ENCODE measurements at regions not wholly inside any gene's neighbourhood (a gene's known extent, or its start where the extent isn't known, plus 50 kb on each side); places are given as distances from the start of the nearest gene placed in this dataset.
A peak's percentile ranks its signal among the peaks of the same experiment; 100 is the strongest.
"Not testable (repeated sequence)": the region's sequence is repeated elsewhere in the genome, so short reads cannot be mapped to it uniquely, and the experiment has no call there.

DNA sequence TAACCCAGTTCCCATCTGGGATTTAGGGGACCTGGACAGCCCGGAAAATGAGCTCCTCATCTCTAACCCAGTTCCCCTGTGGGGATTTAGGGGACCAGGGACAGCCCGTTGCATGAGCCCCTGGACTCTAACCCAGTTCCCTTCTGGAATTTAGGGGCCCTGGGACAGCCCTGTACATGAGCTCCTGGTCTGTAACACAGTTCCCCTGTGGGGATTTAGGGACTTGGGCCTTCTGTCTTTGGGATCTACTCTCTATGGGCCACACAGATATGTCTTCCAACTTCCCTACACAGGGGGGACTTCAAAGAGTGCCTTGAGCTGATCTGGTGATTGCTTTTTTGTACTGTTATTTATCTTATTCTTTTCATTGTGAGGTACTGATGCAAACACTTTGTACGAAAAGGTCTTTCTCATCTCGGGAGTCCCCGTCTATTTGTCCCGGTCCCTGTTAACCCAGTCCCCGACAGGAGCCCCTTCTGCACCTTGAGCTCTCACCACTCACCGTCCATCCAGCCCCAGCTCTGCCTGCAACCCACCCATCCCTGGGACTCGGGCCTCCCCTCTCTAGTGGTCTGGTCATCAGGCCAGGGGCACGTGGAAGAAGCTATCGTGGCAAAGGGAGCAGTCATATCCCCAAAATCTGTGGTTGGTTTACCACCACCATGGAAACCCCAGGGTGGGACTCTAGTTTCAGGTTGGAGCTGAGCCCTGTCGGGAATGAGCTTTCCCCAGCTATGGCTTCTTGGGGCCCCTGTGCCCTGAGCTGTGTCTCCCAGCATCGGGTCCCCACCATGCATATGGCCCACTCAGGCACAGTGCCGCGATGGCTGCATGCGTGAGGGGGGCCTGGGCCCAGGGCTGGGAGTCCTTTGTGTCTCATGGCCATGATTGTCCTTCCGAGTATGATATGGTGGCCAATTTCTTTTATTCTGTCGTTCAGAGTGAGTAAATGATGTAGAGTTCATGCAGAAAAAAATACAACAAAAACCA is 270.4 kb upstream of the PLCXD1 start:
- not testable (repeated sequence) for H3K4me3 ChIP-seq (ENCODE audit: low read depth, low read length); DNase-seq (ENCODE audit: low read depth)

DNA sequence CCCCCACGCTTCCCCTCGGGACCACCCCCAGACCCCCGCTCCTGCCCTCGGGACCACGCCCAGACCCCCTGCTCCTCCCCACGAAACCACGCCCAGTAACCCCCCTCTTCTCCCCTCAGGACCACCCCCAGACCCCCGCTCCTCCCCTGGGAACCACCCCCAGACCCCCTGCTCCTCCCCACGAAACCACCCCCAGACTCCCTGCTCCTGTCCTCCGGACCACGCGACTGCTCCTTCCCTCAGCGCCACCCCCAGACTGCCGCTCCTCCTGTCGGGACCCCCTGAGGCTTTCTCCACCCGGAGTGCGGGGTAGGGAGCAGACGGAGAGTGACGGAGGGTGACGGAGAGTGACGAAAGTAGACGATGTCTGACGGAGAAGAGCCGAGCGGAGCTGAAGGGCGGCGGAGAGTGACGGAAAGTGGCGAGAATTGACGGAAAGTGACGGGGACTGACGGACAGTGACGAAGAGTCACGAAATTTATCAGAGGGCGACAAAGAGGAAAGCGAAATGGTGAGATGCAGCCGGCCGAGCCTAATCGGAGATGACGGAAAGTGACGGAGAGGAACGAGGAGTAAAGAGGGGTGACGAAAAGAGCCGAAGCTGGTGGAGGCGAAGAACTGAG is 267.2 kb upstream of the PLCXD1 start:
- H3K4me3 ChIP-seq (ENCODE audit: low read depth, low read length); DNase-seq (ENCODE audit: low read depth): not testable (repeated sequence)

DNA sequence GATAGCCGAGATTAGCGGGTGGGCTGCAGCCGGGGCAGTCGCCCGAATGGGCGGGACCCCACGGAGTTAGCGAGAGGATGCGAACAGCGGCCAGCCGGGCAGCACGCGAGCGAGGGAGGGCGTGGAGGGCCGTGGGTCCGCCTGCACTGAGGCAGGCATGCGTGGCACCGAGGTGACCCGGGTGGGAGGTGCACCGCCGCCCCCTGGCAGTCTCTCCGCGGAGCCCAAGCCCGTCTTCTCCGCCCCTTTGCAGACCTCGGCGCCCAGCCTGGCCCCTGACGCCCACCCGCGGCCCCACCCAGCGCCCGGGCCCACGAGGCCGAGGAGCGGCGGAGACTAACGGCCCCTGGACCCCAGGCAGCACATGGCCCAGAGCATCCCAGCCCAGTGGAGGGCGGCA is 266.7 kb upstream of the PLCXD1 start:
- not testable (repeated sequence) for H3K4me3 ChIP-seq (ENCODE audit: low read depth, low read length); DNase-seq (ENCODE audit: low read depth)

DNA sequence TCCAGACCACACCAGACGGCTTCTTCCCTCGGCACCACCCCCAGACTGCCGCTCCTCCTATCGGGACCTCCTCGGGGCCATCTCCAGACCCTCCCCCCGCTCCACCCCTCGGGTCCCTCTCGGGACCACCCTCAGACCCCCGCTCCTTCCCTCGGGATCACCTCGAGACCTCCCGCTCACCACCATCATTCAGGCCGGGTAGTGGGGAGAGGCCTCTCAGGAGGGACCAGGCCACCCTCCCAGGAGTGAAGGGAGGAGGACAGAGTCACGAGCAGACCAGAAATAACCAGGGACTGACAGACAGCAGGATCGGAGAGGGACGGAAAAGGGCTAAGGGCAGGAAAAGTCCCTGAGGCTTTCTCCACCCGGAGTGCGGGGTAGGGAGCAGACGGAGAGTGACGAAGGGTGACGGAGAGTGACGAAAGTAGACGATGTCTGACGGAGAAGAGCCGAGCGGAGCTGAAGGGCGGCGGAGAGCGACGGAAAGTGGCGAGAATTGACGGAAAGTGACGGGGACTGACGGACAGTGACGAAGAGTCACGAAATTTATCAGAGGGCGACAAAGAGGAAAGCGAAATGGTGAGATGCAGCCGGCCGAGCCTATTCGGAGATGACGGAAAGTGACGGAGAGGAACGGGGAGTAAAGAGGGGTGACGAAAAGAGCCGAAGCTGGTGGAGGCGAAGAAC is 262.3 kb upstream of the PLCXD1 start:
- not testable (repeated sequence) for DNase-seq (ENCODE audit: low read depth)
- peak overlapping the region; percentile 24 for H3K4me3 ChIP-seq (ENCODE audit: low read depth, low read length)

DNA sequence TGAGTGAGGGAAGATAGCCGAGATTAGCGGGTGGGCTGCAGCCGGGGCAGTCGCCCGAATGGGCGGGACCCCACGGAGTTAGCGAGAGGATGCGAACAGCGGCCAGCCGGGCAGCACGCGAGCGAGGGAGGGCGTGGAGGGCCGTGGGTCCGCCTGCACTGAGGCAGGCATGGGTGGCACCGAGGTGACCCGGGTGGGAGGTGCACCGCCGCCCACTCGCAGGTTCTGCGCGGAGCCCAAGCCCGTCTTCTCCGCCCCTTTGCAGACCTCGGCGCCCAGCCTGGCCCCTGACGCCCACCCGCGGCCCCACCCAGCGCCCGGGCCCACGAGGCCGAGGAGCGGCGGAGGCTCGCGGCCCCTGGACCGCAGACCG is 261.7 kb upstream of the PLCXD1 start:
- not testable (repeated sequence) for DNase-seq (ENCODE audit: low read depth)
- peak overlapping the region; percentile 25 for H3K4me3 ChIP-seq (ENCODE audit: low read depth, low read length)

DNA sequence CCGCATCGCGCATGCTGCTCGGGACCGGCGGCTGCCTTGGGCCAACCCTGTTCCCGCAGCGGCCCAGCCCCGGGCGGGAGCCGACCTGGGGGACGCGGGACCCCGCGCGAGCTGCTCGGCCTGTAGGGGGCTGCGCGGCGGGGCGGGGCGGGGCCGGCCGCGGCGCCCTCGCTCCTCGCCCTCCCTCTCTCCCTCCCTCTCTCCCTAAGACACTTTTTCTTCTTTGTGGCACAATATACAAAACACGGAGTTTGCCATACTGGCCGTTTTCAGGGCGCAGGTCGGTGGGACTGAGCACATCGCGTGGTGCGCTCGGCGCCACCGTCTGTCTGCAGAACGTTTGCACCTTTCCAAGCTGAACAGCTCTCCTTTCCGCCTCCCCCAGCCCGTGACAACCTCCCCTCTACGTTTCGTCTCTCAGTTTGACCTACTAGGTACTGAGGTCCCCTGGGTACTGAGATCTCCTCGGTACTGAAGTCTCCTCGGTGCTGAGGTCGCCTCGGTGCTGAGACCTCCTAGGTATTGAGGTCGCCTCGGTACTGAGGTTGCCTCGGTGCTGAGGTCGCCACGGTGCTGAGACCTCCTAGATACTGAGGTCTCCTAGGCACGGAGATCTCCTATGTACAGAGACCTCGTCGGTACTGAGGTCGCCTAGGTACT is 261.1 kb upstream of the PLCXD1 start:
- H3K4me3 ChIP-seq (ENCODE audit: low read depth, low read length) = peak overlapping the region; percentile 37
- TF ChIP-seq, protein P1, sequence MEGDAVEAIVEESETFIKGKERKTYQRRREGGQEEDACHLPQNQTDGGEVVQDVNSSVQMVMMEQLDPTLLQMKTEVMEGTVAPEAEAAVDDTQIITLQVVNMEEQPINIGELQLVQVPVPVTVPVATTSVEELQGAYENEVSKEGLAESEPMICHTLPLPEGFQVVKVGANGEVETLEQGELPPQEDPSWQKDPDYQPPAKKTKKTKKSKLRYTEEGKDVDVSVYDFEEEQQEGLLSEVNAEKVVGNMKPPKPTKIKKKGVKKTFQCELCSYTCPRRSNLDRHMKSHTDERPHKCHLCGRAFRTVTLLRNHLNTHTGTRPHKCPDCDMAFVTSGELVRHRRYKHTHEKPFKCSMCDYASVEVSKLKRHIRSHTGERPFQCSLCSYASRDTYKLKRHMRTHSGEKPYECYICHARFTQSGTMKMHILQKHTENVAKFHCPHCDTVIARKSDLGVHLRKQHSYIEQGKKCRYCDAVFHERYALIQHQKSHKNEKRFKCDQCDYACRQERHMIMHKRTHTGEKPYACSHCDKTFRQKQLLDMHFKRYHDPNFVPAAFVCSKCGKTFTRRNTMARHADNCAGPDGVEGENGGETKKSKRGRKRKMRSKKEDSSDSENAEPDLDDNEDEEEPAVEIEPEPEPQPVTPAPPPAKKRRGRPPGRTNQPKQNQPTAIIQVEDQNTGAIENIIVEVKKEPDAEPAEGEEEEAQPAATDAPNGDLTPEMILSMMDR (conservative IDR thresholded peaks at IDR 0.05; ENCODE audit: low read depth, low read length) = no peak
- DNase-seq (ENCODE audit: low read depth) = no peak

DNA sequence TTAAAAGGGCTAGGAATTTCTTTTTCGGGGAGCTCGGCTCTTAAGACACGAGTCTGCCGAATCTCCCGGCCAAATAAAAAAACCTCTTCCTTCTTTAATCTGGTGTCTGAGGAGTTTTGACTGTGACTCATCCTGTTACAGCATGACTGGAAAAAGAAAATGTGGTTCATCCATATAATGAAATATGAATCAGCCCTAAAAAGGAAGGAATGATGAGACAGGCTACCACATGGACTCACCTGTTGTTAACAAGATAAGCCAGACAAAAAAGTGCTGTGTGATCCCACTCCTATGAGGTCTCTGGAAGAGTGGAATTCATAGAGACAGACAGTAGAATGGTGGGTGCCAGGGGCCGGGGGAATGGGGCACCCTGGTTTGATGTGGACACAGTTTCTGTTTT is 257.0 kb upstream of the PLCXD1 start:
- DNase-seq (ENCODE audit: low read depth); H3K4me3 ChIP-seq (ENCODE audit: low read depth, low read length): not testable (repeated sequence)
